GM10266 (cell line): ENCODE measurements at regions not wholly inside any gene's neighbourhood (a gene's known extent, or its start where the extent isn't known, plus 50 kb on each side); places are given as distances from the start of the nearest gene placed in this dataset.

ENCODE experiments used
- DNase-seq: peaks from one replicate; pipeline ENCODE4 v3.0.0; 2012; ENCODE audit errors: extremely low spot score
- TF ChIP-seq, protein P1 (sequence below): IDR thresholded peaks from 2 replicates; pipeline ENCODE4 v1.5.1; 2012; ENCODE audit warnings: mild to moderate bottlenecking, low read depth; ENCODE audit not compliant: control insufficient read depth, insufficient read depth; ENCODE audit errors: missing control alignments

DNA sequence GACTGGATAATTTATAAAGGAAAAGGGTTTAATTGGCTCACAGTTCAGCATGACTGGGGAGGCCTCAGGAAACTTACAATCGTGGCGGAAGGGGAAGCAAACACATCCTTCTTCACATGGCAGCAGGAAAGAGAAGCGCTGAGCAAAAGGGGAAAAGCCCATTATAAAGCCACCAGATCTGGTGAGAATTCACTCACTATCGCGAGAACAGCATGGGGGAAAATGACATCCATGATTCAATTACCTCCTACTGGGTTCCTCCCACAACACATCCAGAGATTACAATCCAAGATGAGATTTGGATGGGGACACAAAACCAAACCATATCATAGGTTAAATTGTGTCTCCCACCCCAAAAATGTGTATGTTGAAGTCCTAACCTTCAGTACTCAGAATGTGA lies 491.7 kb downstream of the SETD4 start:
- TF ChIP-seq, protein P1, sequence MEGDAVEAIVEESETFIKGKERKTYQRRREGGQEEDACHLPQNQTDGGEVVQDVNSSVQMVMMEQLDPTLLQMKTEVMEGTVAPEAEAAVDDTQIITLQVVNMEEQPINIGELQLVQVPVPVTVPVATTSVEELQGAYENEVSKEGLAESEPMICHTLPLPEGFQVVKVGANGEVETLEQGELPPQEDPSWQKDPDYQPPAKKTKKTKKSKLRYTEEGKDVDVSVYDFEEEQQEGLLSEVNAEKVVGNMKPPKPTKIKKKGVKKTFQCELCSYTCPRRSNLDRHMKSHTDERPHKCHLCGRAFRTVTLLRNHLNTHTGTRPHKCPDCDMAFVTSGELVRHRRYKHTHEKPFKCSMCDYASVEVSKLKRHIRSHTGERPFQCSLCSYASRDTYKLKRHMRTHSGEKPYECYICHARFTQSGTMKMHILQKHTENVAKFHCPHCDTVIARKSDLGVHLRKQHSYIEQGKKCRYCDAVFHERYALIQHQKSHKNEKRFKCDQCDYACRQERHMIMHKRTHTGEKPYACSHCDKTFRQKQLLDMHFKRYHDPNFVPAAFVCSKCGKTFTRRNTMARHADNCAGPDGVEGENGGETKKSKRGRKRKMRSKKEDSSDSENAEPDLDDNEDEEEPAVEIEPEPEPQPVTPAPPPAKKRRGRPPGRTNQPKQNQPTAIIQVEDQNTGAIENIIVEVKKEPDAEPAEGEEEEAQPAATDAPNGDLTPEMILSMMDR = no peak
- no peak for DNase-seq

DNA sequence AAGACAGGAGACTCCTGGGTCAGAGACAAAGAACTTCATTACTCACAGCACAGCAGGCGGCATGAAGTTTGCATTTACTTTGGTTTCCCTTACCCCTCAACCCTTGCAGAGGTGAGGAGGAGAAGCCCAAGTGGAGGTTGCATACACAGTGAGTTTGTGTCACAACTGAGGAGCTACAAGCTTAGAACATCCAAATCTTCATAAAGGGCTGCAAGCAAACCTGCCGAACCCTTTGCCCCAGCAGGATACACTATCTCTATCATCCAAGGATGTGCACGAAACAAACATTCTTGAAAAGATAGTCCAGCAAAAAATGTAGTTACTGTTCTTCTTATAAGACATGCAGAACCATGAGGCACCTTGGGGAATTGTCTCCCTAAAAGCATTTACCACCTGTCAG lies 493.5 kb downstream of the SETD4 start:
- no peak for DNase-seq
- TF ChIP-seq, protein P1 = no peak

DNA sequence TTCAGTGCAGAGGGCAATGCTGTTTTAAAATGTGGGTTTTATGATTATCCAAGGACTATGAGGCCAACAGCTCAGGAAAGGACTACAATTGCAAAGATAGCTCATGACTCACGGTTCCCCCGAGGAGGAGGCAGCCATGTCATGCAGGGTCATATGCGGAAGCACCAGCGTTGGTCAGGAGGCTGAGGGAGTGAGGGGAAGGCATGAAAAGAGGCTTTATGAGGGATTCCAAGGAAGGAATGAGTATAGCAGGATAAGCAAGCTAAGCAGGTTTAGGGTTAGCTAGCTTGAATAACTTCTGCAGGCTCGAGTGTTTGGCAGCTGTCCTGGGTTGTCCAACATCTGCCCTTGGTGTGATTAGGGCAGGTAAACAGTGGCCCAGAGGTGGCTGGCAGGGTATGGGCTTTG lies 495.1 kb downstream of the SETD4 start:
- no peak for DNase-seq
- TF ChIP-seq, protein P1 = no peak

DNA sequence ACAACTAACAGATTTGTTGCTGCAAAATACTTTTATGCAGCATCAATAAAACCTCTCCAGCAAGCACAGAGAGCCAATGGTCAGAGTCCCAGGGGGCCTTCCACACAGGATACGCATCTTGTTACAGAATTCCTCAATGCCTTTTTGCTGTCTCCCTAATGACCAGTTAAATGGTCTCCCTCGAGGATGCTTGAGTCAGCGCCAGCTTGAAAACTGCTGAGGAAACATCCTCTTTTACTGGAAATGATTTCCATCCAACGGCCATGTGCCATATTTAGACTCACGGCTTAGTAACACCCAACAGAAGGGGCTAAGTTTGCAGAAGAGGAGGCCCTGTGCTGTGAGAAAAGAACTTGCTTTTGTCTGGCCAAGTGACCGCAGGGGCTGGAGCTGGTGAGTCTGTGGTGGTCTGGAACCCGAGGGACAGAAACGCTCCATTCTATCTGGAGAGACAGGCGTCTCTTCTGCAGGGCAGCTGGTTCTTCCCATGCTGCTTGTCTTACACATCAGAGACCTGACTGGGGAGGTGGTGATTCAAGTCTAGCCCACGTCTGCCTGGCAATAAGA lies 496.4 kb downstream of the SETD4 start:
- no peak for DNase-seq
- TF ChIP-seq, protein P1 = no peak

DNA sequence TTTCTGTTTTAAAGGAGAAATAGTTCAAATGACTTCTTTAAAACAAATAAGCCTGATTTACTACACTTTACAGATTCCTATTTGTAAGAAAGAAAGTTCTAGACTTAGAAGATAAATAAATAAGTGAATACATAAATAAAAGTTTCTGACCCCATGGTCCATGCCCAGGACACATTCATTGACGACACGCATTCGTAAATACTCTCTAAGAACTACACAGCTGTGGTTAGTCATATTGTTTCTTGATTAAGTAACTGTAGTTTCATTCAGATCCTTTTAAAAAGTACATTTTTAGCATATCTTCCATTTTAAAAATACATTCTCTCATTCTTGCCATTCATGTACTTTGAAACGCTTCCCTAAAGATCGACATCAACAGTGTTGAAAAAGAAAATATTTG lies 497.4 kb downstream of the SETD4 start:
- TF ChIP-seq, protein P1 = no peak
- no peak for DNase-seq

DNA sequence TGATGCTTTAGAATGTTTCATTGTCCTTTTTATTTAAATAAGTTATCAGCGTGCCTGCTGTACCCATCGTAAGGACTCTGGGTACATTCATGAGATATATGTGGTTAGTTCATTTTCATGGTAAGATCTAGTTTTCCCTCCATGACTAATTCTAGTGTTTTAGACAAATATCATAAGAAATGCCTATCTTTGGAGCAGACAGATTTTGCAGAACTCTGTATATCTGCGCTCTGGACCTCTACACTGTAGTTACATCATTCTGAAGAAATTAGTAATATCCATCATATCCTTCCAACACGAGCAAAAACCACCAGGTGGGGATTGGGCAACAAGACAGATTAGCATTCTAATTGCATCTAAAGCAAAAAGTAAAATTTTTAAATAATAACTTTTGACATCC lies 499.2 kb downstream of the SETD4 start:
- TF ChIP-seq, protein P1 = no peak
- no peak for DNase-seq

DNA sequence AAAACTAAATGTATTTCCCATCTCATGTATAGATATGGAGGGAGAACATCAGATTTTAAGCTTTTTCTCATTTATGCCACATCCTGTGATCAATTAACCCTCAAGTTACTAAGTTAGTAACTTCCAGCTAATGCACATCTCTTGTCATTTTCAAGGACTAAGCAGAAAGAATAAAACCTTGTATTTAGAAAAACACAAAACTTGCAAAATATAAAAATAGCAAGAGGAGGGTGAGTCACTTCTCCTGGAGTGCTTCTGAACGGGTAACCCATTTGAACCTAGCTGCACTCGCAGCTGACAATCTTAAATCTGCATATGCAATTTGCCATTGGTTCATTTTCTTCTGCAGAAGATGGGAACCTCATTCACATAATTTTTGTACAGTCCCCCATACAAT lies 500.5 kb downstream of the SETD4 start:
- TF ChIP-seq, protein P1 = no peak
- DNase-seq = no peak
